Activated CD4-positive, alpha-beta T cell treated with anti-CD3 and anti-CD28 coated beads, Interleukin-10, Interleukin-2, amounts not matched to agents 100 ng/mL and 50 ng/mL, durations not matched to agents 16 hours and 8 hours (primary cell): ENCODE measurements at regions not wholly inside any gene's neighbourhood (a gene's known extent, or its start where the extent isn't known, plus 50 kb on each side); places are given as distances from the start of the nearest gene placed in this dataset.
"Not testable (repeated sequence)": the region's sequence is repeated elsewhere in the genome, so short reads cannot be mapped to it uniquely, and the experiment has no call there.

Experiments used
- DNase-seq: peaks from one replicate; pipeline ENCODE4 v3.0.0-alpha.2; 2020

DNA sequence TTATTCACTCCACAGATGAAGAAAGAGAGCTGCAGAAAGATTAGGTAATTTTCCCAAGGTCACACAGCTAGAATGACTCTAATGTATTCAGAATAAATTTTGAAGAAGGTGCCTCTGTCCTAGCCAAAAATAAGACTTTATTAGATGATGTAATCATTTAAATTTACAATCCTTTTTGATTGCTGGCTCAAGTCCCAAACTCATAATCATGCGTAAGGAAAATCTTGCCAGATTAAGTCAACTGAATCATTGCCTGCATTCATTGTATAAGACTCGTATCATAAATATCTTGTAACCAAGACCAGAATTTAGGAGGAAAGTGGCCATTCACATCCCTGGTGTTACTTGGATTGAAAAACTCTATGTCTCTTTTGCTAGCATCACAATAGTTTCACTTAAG is 53.1 kb upstream of the STK39 start:
- no peak for DNase-seq

DNA sequence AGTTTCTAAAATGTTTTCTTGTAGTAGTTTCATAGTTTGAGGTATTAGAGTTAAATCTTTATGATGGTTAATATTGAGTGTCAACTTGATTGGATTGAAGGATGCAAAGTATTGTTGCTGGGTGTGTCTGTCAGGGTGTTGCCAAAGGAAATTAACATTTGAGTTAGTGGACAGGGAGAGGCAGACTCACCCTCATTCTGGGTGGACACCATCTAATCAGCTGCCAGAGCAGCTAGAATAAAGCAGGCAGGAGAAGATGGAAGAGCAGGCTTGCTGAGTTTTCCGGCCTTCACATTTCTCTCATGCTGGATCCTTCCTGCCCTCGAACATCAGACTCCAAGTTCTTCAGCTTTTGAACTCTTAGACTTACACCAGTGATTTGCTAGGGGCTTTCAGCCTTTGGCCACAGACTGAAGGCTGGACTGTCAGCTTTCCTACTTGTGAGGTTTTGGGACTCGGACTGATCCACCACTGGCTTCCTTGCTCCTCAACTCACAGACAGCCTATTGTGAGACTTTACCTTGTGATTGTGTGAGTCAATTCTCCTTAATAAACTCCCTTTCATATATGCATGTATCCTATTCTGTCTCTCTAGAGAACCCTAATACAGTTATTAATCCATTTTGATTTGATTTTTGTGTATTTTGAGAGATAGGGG is 56.8 kb upstream of the STK39 start:
- no peak for DNase-seq

DNA sequence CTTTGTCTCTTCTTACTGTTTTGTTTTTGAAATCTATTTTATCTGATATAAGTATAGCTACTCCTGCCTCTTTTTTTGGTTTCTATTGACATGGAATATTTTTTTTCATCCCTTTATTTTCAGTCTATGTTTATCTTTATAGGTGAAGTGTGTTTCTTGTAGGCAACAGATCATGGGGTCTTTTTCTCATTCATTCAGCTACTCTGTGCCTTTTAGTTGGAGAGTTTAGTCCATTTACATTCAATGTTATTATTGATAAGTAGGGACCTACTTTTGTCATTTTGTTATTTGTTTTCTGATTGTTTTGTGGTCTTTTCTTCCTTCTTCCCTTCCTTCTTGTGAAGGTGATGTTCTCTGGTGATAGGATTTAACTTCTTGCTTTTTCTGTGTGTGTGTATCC is 60.0 kb upstream of the STK39 start:
- no peak for DNase-seq

DNA sequence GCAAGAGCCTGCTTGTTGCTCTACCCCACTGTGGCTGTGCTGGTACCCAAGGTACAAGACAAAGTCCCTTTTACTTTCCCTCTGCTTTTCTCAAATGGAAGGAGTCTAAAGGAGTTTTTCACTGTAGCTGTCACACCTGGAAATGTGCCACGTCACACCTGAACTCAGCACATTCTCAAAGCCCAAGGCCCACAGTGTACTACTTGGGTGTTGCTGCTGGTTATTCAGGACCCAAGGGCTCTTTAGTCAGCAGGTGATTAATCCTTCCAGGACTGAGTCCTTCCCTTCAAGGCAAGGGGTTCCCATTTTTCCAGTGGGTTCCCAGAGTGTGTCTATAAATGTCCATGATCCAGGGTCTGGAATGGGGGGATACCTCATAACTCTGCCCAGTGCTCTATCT is 63.2 kb upstream of the STK39 start:
- DNase-seq = no peak

DNA sequence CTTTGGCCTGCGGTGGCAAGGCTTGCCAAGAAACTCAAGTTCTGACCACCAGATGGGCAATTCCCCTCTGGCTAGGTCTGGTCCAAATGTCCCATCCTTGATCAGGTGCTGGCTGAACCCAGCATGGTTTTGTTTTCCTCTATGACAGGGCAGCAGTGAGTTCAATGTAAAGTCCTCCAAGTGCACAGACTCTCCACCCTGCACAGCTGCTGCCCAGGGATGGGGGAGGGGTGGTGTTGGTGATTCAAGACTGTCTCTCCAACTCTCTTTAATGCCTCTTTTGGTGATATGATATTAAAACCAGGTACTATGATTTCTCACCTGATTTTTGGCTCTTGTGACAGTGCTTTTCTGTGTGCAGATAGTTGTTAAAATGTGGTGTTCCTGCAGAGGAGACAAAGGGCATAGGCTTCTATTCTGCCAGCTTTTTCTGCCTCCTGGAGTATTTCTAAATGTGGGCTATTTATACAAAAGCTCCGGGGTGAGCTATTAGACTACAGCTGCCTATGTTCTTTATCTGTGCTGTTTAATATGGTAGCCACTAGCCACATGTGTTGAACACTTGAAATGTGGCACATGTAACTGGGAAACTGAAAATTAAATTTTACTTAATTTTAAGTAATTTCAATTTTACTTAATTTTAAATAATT is 64.0 kb upstream of the STK39 start:
- DNase-seq = no peak

DNA sequence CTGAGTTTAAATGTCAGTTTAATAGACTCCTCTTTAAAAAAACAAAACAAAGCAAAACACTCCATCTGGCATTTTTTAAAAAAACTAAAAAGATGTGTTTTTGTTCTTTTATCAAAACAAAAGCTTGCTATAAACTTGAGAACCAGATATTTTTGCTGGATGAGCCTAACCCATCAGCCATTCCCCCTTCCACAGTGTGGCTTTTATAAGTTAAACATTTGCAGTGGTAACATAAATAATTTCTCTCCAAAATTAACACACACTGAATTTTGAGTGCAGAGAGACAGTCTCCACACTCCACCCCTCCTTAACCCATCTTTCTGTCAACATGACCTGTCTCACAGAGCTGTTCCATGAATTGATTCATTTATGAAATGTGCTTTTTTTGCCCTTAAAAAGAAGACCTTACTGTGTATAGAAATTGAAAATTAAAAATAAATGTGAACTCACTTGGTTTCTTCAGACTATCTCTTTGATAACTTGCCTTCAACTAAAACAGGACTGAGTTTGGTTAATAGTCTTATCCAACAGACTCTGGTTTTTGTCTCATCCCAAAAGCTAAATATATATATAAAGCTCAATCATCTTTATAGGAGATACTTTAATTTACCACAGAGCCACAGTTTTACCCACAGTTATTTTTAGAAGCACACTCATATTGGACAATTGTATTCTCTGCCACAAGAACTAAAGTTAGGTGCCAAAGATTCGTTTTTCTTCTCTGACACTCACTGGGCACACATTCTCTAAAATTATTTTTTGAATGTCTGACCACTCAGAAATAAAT is 64.8 kb upstream of the STK39 start:
- no peak for DNase-seq

DNA sequence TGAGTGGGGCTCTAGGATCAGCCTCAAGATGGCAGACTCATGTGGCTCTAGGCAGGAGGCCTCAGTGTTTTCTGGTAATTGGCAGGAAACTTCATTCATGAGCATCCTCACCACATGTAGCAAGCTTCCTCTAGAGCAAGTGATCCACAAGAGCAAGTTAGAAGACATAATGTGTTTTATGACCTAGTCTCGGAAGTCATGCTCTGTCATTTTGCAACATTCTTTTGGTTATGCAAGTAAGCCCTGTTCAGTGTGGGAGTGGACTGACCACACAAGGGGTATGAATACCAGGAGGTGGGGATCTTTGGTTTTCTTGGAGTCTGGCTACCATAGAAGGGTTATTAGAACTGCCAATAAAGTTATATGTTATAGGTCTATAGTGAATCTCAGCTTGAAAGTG is 66.8 kb upstream of the STK39 start:
- DNase-seq = no peak

DNA sequence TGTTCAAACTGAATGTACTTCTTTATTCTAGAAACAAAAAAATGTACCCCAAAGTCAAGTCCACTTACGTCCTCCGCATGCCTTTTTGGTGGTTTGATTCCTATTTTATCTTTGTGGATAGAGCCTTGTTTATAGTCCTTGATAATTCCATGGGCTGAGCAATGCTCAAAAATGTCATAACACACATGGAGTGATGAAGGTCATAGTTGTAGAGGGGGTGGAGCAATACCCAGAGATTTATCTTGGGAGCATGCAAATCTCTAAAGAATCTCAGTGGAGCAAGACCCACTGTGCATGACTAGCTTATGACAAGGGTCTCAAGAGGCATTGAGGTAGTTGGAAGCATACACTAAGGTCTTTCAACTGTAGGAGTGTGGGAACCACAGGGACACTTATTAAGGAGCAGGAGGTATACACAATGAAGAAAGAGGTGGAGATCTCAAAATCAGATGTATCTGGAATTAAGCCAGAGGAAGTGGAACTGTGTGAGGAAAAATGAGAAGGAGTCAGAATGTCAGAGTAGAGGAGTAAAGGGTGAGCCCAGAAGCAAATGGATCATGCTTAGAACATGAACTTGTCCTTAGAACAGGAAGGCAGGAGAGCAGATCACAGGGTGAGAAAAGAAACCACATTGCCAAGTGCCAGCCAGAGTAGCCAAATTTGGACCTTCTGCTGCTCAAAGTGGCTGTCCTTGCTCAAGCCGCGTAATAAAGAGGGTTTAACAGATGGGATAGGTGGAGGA is 68.1 kb upstream of the STK39 start:
- DNase-seq = no peak

DNA sequence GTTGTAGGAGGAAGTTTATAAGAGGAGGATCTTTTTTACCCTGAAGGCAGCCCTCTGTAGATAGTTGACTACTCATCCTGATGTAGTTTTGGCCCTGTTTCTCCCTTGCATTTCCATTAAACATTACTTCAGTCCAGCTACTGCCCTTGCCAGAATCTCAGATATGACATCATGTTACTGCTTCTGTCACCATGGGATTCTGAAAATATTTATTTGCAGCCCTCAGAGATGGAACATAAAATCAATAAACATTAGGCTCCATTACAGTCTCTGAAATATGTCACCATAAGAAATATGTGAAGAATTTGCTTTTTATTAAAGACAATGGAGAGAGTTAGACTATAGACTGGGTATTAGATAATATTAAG is 68.7 kb upstream of the STK39 start:
- DNase-seq = no peak

DNA sequence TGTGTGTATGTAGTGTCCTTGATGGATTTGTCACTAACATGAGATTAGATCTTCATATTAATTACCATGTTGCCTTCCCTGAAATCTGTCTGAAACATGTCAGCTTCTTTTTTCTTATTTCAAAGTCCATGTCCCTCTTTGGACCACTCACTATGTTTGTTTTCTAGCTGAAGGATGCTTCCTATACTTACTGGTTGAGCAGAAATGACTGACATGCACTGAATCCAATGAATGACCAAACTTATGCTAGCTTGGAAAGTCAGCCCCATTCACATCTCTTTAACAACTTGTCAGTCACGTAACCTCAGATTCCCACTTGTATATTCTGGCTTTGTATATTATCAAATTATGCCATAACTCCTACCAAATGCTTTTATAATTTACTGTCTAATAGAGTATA is 69.9 kb upstream of the STK39 start:
- no peak for DNase-seq

DNA sequence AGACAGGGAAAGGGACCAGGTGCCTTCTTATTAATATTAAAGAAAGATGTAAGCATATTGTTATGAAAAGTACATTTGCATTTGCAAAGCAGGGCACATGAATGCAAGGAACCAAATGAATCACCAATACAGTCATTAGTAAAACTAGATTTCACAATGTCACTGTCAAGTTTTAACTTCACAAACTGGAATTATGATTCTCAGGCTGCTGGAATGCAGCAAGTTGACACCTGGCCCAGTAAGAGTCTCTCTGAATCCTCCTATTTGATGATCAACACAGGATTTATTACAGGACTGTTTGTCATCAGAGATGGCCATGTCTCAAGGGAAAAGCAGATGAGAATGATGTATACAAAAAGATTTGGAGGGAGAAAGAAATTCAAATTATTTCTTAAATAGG is 72.9 kb upstream of the STK39 start:
- DNase-seq = peak; percentile 13

DNA sequence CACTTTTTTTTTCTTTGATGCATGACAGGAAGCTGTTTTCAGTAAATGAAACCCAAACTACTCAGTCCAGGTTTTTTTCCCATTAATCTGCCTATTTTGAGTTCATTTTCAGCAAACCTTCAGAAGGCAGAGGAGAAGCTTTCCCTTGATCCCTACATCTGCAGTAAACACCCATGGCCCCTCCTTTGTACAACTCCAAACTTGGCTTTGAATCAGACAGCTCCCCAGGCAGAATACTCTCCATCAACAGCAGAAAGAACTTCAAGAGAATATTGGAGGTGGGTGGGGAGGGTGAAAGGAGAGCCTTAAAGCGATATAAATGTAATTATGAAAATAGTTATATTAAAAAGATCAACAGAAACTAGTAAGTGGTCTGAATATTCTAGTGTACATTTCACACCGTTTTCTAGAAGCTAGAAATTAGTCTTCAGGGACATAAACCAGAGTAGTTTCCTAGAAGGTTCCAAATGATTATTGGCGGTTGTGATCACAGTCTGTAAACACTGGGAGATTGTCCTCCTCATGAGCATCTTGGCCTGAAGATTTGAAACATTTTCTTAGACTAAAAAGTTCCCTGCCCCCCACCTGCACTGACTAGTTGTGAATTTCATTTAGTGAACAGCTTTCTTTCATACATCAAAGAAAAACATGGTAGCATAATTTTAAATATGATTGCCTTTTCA is 75.1 kb upstream of the STK39 start:
- no peak for DNase-seq

DNA sequence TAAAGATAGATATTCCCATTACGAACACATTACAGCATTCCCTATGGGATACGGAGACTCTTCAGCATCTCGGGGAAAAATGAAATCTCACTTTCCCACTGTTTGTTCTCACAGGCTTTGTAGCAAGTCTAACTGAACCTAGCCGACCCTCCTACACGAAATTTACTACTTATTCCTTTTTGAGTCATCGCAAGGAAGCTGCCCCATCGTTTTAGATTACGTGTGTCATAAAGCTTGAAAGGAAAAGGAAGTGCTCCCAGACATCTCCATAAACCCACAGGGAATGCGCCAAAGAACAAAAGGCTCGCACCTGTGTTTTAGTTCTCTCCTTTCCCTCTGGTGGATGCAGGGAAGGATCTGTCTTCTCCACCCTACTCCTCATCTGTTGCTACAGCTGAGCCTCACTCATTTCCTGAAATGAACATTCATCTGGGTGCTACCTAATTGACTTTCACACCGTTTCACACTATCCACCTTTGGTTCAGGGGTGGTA is 76.2 kb upstream of the STK39 start:
- DNase-seq = peak; percentile 55

DNA sequence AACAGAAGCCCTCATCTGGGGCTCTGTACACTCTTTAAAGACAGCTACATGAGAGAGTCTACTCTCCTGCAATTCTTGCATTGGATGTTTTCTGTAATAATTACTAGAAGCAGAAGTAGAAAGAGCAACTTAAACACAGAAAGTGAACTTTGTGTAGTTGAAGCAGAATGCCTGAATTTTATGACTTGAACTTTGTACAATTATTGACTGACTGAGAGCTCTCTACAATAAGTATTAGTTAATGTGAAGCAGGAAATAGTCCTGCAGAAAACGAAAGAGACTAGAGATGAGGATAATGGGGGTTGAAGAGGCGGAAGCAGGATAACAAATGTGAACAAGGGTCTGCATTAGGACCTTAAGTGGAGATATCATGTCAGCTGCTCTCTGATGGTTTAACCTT is 79.2 kb upstream of the STK39 start:
- DNase-seq = no peak

DNA sequence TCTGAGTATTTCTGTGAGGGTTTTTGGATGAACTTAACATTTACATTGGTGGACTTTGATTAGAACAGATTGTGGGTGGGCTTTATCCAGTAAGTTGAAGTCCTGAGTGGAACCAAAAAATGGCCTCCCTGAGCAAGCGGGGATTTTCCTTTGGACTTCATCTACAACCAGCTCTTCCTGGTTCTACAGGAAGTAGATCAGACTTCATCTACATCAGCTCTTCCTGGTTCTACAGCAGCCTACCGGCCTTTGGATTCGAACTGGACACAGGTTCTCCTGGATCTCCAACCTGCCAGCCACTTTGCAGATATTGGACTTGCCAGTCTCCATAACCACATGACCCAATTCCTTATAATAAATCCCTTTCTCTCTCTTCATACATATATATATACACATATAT is 79.9 kb upstream of the STK39 start:
- no peak for DNase-seq

DNA sequence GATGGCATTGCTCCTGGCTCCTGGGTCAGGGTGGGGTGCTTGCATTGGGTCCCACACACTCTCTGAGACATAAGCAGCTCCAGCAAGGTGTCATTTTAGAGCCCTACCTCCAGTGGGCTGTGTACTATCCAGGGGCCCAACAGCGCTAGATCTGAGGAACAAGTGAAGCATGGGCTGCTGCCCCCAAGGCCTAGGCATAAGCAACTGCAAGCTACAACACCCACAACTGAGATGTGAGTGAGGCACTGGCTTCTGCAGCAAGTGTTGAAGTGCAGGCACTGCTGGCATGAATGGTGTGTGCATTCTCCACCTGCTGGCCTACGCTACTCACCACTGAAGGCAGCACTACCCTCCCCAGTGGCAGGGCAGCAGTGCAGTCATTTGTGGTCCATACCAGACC is 81.0 kb upstream of the STK39 start:
- no peak for DNase-seq

DNA sequence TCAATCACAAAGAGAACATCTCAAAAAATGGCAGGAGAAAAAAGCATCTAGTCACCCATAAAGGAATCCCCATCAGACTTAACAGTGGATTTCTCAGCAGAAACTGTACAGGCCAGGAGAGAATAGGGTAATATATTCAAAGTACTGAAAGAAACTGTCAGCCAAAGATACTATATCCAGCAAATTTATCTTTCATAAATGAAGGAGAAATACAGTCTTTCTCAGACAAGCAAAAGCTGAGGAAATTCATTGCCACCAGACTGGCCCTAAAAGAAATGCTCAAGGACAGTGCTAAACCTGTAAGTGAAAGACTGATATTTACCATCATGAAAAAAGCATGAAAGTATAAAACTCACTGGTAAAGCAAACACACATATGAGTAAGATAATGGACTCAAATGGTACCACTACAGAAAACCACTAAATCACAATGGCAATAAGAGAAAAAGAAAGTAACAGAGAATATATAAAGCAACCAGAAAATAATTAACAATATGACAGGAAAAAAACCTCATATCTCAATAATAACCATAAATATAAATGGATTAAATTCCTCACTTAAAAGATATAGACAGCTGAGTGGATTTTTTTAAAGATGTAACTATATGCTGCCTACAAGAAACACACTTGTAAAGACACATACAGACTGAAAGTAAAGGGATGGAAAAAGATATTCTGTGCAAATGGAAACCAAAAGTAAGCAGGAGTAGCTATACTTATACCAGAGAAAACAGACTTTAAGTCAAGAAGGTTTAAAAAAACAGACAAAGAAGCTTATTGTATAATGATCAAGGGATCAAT is 83.4 kb upstream of the STK39 start:
- no peak for DNase-seq

DNA sequence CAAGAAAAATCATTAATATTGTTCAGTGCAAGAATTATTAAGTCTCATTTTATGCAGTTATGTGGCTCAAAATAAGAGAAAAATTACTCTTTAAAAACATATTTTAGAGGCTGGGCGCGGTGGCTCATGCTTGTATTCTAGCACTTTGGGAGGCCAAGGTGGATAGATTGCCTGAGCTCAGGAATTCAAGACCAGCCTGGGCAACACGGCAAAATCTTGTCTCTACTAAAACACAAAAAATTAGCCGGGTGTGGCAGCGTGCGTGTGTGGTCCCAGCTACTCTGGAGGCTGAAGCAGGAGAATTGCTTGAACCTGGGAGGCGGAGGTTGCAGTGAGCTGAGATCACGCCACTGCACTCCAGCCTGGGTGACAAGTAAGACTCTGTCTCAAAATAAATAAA is 87.9 kb upstream of the STK39 start:
- DNase-seq = not testable (repeated sequence)

DNA sequence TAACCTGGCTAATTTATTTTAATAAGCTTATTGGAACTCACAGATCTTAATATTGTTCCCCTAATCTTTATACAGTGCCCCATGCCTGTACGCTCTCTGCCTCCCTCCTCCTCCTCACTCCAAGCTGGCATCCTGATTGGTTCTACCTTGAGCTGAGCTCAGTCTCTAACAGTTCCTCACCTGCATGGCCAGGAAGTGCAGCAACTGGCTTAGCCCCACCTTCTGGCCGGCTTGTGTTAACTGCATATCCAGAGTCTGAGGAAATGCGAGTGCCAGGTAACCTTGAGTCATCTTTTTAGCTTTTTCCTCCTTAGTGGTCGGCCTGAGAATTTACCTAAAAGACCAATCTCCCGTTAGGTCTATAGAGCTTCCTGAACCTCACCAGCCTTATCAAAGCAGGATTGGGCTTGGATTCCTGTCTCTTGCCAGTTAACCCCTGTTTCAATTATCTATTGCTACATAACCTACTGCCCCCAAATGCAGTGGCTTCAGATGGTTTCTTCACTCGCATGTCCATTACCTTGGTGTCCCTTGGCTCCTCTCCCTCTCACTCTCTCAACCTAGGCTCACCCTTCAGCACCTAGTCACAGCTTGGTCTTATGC is 89.5 kb upstream of the STK39 start:
- DNase-seq = peak; percentile 58

DNA sequence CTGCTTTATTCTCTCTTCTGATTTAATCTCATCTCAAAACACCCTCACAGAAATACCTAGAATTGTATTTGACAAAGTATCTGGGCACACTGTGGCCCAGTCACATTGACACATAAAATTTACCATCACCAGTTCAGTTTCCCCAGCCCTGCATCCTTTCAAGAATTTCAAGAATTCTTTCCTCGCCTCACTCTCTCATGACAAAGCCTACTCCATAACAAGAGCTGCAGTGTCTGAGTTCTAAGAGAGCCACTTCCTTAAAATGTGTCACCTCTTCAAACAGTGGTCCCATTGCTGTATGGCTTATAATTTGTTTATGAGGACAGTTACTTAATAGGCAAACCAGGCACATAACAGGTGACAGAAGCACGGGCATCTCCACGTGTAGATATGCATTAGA is 90.9 kb upstream of the STK39 start:
- DNase-seq = no peak

DNA sequence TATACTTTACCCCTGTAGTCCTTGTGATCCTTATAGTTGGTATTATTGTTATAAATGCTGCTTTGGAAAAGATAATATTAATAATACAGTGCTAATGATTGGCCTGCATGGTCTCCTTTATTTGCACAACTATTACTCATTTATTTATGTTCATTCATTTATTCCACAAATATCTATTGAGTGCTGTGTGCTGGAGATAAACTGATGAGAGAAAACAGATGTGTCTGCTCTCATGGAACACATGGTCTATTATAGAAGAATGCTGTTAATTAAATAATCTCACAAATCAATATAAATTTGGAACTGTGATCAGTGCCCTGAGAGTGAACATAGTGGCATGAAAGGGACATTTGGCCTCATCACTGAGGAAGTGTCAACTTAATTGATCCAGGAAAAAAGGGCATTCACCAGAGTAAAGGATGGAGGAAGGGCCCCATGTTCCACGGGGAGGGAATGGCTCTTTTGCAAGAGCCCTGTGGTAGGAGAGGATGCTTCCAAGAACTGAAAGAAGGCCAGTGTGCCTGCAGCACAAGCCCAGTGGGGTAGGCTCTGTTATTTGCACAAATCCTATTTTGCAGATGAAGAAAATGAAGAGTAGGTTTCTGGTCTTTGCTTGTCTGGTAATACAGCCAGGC is 91.5 kb upstream of the STK39 start:
- DNase-seq = no peak
